ENCODE measurements at regions not wholly inside any gene's neighbourhood (a gene's known extent, or its start where the extent isn't known, plus 50 kb on each side); places are given as distances from the start of the nearest gene placed in this dataset.

DNA sequence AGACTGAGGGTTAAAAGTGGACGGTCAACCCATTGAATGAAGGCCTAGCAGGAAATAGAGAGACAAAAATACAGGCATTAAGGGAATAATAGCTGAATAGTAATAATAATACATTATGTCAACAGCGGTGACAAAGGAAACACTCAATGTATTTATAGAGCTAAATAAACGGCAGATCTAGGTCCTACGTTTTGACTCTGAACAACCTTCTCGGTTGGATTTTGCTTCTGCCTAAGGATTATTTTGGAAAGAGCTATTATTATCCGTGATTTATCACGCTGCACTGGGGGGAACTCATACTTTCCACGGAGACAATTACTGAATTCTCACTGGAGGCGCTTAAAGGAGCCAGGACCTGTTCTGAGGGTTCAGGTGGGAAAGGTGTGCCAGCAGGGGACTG lies 118.2 kb upstream of the KIRREL3 start:
- TF ChIP-seq, protein P1, sequence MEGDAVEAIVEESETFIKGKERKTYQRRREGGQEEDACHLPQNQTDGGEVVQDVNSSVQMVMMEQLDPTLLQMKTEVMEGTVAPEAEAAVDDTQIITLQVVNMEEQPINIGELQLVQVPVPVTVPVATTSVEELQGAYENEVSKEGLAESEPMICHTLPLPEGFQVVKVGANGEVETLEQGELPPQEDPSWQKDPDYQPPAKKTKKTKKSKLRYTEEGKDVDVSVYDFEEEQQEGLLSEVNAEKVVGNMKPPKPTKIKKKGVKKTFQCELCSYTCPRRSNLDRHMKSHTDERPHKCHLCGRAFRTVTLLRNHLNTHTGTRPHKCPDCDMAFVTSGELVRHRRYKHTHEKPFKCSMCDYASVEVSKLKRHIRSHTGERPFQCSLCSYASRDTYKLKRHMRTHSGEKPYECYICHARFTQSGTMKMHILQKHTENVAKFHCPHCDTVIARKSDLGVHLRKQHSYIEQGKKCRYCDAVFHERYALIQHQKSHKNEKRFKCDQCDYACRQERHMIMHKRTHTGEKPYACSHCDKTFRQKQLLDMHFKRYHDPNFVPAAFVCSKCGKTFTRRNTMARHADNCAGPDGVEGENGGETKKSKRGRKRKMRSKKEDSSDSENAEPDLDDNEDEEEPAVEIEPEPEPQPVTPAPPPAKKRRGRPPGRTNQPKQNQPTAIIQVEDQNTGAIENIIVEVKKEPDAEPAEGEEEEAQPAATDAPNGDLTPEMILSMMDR (IDR thresholded peaks at IDR 0.05; ENCODE audit: low read depth, low read length, poor library complexity, severe bottlenecking), result no peak
- TF ChIP-seq EZH2phosphoT487 (IDR thresholded peaks at IDR 0.05; ENCODE audit: borderline replicate concordance, low read length), result no peak

All from DOHH2 (cell line).